ENCODE measurements at regions not wholly inside any gene's neighbourhood (a gene's known extent, or its start where the extent isn't known, plus 50 kb on each side); places are given as distances from the start of the nearest gene placed in this dataset.

DNA sequence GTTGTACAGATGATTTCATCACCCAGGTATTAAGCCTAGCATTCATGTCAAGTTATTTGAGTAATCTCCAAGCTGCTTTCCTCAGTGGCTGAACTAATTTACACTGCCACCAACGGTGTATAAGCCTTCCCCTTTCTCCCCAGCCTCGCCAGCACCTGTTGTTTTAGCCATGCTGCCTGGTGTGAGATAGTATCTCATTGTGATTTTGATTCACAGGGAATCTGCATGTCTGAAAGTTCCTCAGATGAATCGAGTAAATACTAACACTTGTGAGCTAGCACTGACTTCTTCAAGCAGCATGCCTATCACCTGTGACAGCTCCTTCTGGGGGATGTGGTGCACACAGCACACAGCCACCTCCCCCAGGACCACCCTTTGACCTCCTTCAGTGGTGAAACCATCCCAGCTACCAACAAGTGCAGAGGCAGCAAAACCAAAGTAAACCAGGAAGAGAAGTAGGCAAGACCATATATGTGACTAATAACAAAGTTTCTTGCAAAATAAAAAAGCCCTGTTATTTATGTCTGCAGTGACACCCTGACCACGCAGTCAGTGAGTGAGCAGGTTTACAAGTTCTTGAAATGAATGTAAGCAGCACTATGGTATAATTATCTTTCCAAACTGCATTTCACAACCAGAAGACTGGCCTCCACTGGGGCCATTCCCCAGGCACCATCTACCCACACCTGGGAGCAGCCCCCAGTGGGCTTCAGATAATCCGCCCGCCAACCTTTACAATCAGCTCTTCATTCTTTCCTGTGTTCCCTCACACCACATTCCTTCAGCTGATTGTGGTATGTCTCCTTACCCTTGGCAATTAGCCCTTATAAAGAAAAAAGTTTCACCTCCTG, 173.8 kb downstream of the ETS2 start:
- Histone ChIP-seq H4K20me1 (ENCODE audit: low read length) (no peaks in the 10 kb centered on the region), H2AFZ (ENCODE audit: low read length) (no peak overlapping the region), H3F3A (ENCODE audit: low read length, unreplicated experiment) (no peaks in the 10 kb centered on the region), H3K4me2 (ENCODE audit: low read length) (no peak overlapping the region), H3K9me3 (ENCODE audit: low read length) (no peaks in the 10 kb centered on the region), H3K4me1 (ENCODE audit: insufficient read depth, low read length) (peaks cover 5% of the 10 kb centered on the region; the same call in 1 of the 2 replicates), H3K9me2 (replicated peaks; ENCODE audit: low read length) (no peaks in the 10 kb centered on the region), H3K36me3 (ENCODE audit: low read depth, low read length) (no peaks in the 10 kb centered on the region), H3K79me2 (ENCODE audit: low read length) (no peaks in the 10 kb centered on the region), H3K27me3 (ENCODE audit: low read length) (no peaks in the 10 kb centered on the region), H3K4me3 (ENCODE audit: low read length) (no peak overlapping the region), H3K27ac (ENCODE audit: low read length) (no peak overlapping the region), H3K9ac (ENCODE audit: low read length) (no peak overlapping the region)
- POLR2A ChIA-PET (ENCODE audit: unreplicated experiment) = no interaction called here
- CTCF ChIA-PET = no interaction called here
- DNase-seq (peak; percentile 35), ATAC-seq (no peak)
- TF ChIP-seq, protein P1, sequence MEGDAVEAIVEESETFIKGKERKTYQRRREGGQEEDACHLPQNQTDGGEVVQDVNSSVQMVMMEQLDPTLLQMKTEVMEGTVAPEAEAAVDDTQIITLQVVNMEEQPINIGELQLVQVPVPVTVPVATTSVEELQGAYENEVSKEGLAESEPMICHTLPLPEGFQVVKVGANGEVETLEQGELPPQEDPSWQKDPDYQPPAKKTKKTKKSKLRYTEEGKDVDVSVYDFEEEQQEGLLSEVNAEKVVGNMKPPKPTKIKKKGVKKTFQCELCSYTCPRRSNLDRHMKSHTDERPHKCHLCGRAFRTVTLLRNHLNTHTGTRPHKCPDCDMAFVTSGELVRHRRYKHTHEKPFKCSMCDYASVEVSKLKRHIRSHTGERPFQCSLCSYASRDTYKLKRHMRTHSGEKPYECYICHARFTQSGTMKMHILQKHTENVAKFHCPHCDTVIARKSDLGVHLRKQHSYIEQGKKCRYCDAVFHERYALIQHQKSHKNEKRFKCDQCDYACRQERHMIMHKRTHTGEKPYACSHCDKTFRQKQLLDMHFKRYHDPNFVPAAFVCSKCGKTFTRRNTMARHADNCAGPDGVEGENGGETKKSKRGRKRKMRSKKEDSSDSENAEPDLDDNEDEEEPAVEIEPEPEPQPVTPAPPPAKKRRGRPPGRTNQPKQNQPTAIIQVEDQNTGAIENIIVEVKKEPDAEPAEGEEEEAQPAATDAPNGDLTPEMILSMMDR (conservative IDR thresholded peaks at IDR 0.05; ENCODE audit: low read depth, low read length) = no peak
- TF ChIP-seq EZH2phosphoT487 (IDR thresholded peaks at IDR 0.05; ENCODE audit: borderline replicate concordance, low read length) (no peak), EZH2 (IDR thresholded peaks at IDR 0.05; ENCODE audit: low read length, unreplicated experiment) (no peak)
- intact Hi-C loops (cut with micrococcal nuclease) = no loop called here
- no TSS peak for BruUV-seq (replicated peaks)

DNA sequence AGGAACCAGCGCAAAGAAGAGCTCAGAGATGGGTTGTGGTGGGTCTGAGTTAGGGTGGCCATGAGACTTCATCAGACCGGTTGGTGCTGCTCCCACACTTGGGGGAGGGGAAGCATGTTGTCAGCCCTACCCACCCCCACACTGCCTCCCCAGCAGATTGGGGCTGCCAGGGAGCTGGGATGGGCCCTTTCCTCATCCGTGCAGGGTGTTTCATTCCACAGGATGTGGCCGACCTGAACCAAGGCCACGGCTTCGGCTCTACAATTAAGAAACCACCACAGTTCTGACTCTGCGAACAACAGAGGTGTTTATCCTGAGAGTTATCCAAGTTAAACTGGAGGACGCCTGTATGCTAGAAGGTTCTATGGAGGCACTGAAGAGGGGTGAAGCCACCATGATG, 171.2 kb downstream of the ETS2 start:
- Histone ChIP-seq H3K4me2 (ENCODE audit: low read length) (no peak overlapping the region), H3K36me3 (ENCODE audit: low read depth, low read length) (no peaks in the 10 kb centered on the region), H3K79me2 (ENCODE audit: low read length) (no peaks in the 10 kb centered on the region), H3K9me3 (ENCODE audit: low read length) (no peaks in the 10 kb centered on the region), H2AFZ (ENCODE audit: low read length) (no peak overlapping the region), H3K27me3 (ENCODE audit: low read length) (no peaks in the 10 kb centered on the region), H3K4me1 (ENCODE audit: insufficient read depth, low read length) (peaks cover 5% of the 10 kb centered on the region; the same call in 1 of the 2 replicates), H3K27ac (ENCODE audit: low read length) (no peak overlapping the region), H3K9ac (ENCODE audit: low read length) (no peak overlapping the region), H4K20me1 (ENCODE audit: low read length) (no peaks in the 10 kb centered on the region), H3K4me3 (ENCODE audit: low read length) (no peak overlapping the region), H3K9me2 (replicated peaks; ENCODE audit: low read length) (no peaks in the 10 kb centered on the region), H3F3A (ENCODE audit: low read length, unreplicated experiment) (no peaks in the 10 kb centered on the region)
- intact Hi-C loops (cut with micrococcal nuclease) = no loop called here
- BruUV-seq (replicated peaks) = no TSS peak
- ChIA-PET CTCF (no interaction called here), POLR2A (ENCODE audit: unreplicated experiment) (no interaction called here)
- ATAC-seq = no peak
- no peak for TF ChIP-seq EZH2phosphoT487 (IDR thresholded peaks at IDR 0.05; ENCODE audit: borderline replicate concordance, low read length)
- TF ChIP-seq EZH2 (IDR thresholded peaks at IDR 0.05; ENCODE audit: low read length, unreplicated experiment) = no peak
- TF ChIP-seq, protein P1 (conservative IDR thresholded peaks at IDR 0.05; ENCODE audit: low read depth, low read length) = no peak
- no peak for DNase-seq

DNA sequence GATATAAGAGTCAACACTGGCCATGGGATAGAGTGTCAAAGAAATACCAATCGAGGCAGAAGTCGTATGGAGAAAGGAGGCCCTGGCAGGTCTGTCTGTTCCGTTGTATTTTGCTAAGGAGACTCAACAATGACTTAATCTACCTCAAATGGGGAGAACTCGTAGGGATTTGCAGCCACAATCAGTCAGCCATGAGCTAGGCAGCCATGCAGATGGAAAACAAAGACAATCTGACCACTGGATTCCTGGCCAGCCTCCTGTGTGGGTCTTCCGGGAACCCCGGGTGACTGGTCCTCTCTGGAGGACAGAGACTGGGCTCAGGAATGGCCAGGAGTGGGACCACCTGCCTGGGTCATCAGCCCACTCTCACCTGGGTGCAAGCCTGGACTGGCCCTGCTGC, 167.8 kb downstream of the ETS2 start:
- no peak overlapping the region for H3K27ac ChIP-seq (ENCODE audit: low read length)
- CTCF ChIA-PET = no interaction called here

More for the DNA sequence above, 167.8 kb downstream of the ETS2 start:
- H4K20me1 ChIP-seq (ENCODE audit: low read length) = no peaks in the 10 kb centered on the region
- no TSS peak for BruUV-seq (replicated peaks)
- intact Hi-C loops (cut with micrococcal nuclease) = no loop called here
- no peaks in the 10 kb centered on the region for H3K9me2 ChIP-seq (replicated peaks; ENCODE audit: low read length)
- H3K9me3 ChIP-seq (ENCODE audit: low read length) = no peaks in the 10 kb centered on the region
- POLR2A ChIA-PET (ENCODE audit: unreplicated experiment) = no interaction called here
- no peak overlapping the region for H3K4me2 ChIP-seq (ENCODE audit: low read length)
- H3K36me3 ChIP-seq (ENCODE audit: low read depth, low read length) = no peaks in the 10 kb centered on the region
- no peaks in the 10 kb centered on the region for H3F3A ChIP-seq (ENCODE audit: low read length, unreplicated experiment)
- TF ChIP-seq, protein P1 (conservative IDR thresholded peaks at IDR 0.05; ENCODE audit: low read depth, low read length) = no peak
- no peaks in the 10 kb centered on the region for H3K27me3 ChIP-seq (ENCODE audit: low read length)
- no peaks in the 10 kb centered on the region for H3K4me1 ChIP-seq (ENCODE audit: insufficient read depth, low read length)
- no peak overlapping the region for H3K9ac ChIP-seq (ENCODE audit: low read length)
- DNase-seq (no peak), ATAC-seq (no peak)
- no peak overlapping the region for H3K4me3 ChIP-seq (ENCODE audit: low read length)
- no peaks in the 10 kb centered on the region for H3K79me2 ChIP-seq (ENCODE audit: low read length)
- no peak overlapping the region for H2AFZ ChIP-seq (ENCODE audit: low read length)
